GM21825 (cell line): ENCODE measurements at regions not wholly inside any gene's neighbourhood (a gene's known extent, or its start where the extent isn't known, plus 50 kb on each side); places are given as distances from the start of the nearest gene placed in this dataset.
"Not testable (repeated sequence)": the region's sequence is repeated elsewhere in the genome, so short reads cannot be mapped to it uniquely, and the experiment has no call there.

ENCODE experiments used
- ATAC-seq: cut with Tn5 transposase; IDR thresholded peaks from one replicate; pipeline ENCODE4 v1.9.1; 2021; ENCODE audit warnings: mild to moderate bottlenecking, moderate library complexity; ENCODE audit not compliant: unreplicated experiment

DNA sequence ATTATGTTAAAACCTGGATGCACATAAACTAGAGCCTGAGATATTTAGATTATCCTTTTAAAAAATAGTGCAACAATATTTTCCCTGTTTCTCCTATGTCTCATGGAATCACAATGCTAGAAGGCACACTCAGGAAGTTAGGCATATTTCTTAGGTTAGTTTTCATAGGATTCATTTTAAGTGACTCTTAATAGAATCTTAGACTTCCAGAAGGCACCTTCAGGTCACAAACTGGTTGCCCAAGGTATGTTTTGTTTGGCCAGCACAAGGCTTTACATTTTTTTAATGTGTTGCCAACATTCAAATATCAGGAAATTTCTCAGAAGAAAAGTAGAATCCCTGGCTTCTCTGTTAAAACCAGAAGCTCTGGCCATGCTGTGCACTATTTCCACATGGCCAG lies 129.3 kb downstream of the LNPK start:
- ATAC-seq: no peak

DNA sequence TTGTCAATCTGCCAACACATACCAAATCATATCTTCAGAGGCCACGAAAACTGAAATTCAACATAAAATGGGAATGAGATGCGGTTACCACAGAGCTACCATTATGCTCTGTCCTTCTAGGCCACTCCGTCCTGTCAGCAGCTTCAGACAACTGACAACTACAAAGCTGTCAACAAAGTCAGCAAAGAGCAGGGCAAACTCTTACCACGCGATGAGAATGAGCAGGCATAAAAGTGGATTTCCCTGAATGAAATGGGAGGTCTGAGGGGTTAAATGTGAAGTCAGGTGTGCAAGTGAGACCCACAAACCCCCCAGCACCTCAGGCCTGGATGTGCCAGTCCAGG lies 130.1 kb downstream of the LNPK start:
- ATAC-seq: no peak

DNA sequence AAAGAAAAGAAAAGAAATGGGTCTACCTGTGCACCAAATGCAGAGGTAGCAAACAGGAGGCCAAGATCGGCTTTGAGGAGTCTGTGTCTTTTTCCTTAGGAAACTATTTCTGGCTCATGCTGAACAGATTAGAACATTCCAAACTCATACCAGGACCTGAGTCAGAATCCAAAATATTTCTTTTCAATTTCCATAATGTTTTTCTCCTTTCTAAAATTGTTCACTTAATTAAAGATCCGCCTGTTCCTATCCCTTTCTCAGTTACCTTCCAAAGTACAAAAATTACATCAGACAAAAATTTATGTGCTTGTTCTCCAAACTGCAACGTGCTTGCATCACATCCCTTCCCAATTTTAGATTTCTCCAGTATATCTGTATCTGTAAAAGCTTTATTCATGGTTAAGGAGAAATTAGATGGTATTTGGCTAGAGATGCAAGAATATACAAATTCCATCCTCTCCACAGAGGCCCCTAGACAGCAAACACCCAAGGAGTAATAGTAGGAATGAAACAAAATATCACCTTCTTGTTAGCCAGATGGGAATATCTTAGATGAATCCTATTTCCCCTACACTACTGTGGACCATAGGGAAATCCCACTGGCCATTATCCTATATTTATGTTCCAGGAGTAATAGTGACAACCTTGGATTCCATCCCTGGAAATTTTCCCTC lies 130.6 kb downstream of the LNPK start:
- ATAC-seq: no peak

DNA sequence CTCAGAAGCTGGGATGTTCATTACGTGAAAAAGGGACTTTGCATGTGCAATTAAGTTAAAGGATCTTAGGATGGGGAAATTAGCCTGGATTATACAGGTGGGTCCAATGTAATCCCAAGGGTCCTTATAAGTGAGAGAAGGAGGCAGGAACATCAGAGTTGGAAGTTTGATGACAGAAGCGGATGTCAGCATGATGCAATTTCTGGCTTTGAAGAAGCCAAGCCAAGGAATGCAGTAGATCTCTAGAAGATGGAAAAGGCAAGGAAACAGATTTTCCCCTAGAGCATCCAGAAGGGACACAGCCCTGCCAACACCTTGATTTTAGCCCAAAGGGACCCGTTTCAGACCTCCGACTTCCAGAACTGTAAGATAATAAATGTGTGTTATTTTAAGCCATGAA lies 136.4 kb downstream of the LNPK start:
- ATAC-seq: no peak

DNA sequence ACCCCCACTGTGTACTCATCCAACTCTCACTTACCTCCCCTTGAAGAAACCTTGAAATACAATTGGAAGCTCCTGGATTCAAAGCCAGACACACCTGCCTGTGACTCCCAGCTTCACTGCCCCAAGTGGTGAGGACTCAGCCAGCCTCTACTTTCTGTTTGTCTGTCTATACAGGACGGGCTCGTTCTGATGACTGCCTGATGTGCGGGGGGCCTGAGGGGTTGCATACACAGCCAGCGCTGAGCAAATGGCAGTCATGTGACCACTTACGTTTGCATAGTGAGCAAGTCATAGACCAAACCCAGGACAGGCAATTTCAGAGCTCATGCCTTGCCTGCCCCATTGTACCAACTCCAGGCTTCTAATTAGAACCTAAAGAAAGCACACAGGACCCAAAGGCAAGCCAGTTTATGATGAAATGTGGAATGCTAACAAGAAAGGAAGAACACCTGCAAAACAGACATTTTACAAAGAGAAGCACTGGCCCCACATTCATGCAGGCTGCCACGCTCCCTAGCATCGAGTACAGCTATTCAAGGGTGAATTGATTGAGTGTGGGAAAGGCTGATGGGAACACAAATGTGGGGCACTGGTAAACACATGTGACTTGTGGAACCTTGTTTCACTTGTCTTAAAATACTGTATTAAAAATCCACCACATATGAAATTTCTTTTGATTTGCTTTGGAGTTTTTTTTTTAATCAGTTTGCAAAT lies 137.8 kb downstream of the LNPK start:
- ATAC-seq: no peak

DNA sequence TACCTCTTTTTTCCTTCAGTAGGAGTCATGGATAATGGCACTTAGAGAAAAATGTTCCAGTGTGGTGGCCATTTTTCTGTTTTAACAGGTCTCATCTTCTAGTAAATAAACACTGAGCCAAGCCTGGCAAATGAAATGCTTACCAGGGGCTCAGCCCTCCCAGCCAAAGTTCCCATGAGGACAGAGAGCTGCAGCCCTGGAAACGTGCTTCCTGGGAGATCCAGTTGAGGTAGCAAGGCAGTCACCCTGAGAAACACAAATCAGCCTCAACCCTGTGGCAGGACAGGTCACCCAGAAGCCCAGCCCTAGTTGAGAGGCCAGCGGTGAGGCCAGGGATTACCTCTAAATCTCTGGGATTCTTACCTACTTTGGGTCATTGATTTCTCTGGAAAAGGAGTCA lies 140.1 kb downstream of the LNPK start:
- no peak for ATAC-seq

DNA sequence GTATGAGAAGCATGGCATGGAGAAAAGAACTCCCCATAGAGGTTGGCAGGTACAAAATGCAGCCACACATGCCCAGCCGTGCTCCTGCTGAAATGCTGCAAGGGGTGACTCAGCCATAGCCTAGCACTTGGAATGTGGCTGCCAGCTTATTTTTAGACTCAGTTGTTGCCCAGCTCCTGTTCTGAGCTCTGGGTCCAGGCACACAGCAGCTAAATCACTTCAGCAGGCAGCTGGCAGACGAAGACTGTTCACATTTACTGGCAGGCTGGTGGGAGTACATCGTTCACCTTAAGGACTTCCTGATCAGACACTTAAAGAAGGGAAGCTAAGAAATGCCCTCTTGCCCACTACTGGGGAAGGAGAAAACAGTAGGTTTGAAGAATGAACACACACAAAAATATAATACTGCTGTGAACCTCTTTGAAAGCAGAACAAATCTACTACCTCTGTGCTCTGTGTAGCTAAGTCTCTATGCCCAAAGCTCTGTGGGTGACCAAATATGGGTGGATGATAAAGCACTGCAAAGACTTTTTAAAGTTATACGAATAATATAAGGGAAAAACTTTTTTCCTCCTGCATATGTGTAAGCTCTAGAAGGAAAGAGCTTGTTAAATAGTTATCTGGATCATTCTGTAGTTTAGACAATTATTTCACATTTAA lies 146.1 kb downstream of the LNPK start:
- ATAC-seq: no peak

DNA sequence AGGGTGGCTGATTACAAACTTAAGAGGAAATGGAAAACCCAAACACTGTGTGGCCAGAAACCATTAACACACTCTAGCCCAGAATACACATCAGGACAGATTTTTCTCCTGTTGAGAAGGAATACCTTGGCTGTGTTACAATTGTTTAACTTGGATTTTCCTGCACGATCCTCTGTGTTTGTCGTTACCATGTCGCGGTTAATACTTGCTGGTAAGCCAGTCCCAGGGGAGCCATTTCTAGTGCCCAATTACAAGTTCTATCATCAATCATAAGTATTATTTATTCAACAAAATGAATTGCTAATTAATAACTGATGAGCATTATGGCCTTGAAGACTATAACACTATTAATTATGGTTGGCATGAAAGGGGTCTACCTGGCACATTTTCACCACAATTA lies 146.8 kb downstream of the LNPK start:
- no peak for ATAC-seq

DNA sequence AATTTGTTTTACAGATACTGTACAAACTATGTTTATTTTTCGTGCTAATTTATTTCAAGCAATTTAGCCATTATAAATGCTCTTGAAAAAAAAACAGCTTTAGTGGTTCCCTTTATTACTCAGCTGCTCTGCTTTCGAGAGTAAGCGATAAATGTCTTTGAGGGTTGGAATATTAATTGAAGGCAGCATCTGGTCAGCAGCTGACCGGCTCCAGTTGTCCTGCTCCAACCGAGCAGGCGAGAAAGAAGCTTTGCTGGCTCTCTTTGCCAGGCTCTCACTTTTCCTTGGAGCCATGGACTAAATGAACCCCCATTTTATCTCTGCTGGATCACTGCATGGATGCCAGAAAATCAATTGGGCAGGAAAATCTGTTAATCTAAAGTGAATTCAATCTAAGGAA lies 147.4 kb downstream of the LNPK start:
- ATAC-seq: no peak

DNA sequence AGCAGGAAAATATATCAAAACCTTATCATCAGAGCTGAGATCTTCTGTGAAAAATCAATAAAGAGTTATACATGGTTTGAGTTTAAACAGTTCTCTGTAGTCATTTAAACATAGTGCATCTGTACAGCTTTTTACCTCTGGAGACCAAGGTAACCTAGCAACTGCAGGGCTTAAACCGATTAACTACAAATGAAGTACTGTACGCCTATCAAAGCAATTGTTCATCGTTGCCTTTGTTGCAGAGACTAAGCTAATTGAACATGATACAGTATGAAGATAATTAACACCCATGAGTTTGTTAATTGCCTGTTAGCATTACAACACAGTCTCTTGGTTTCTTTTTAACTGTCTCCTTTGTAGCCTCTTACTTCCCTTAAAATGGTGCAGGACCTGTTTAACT lies 147.9 kb downstream of the LNPK start:
- ATAC-seq: no peak

DNA sequence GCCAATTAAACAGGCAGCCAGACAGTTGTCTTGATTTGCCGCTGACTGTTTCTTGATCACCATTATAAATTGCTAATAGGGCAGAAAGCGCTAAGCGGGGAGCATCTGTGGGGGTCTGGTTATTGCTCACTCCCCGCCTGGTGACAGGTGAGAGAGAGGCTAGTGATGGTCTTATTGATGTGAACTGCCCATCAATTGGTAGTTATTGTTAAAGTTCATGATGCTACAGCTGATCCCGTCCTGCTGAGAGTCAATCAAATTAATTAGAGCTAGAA lies 148.5 kb downstream of the LNPK start:
- ATAC-seq: no peak

DNA sequence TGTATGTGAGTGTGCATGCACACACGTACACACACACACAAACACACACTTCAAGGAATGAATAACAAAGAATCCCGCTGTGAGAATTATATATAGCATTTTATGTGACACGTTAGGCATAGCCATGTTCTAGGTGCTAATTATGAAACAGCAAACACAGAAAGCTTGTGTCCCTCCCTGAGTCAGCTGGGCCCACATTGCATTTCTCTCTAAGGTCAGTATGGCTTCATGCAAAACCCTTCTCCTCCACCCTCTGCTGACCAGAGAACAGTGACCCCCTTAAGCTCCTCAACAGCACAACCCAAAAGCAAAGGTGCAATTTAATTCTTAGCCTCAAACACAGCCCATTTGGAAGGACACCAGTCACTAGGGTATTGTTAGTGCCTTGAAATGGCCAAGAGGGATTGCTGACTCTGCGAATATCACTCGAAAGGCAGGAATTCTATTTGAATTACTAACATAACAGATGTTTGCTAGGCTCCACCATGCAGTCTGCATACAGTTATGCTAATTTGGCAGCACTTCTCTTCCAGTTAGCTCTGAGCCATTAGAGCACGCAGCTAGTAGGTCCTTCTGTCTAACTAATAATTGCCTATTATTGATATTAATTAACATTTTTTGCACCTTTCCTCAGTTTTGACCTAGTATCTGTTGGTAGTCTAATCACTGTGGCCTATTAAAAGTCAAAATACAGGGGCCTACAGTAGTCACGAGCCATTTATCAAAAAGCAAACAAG lies 149.0 kb downstream of the LNPK start:
- no peak for ATAC-seq

DNA sequence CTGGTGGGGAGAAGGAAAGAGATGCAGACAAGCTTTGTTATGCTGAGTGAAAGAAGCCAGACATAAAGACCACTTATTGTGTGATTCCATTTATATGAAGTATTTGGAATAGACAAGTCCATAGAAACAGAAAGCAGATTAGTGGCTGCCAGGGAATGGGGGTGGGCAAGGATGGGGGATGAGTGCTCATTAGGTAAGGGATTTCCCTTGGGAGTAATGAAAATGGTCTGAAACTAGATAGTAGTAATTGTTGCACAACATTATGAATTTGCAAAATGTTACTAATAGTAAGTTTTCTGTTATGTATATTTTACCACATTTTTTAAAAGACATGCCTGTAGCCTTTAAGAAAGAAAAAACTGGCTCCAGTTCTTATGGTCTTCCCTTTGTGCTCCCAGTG lies 154.9 kb downstream of the LNPK start:
- no peak for ATAC-seq

DNA sequence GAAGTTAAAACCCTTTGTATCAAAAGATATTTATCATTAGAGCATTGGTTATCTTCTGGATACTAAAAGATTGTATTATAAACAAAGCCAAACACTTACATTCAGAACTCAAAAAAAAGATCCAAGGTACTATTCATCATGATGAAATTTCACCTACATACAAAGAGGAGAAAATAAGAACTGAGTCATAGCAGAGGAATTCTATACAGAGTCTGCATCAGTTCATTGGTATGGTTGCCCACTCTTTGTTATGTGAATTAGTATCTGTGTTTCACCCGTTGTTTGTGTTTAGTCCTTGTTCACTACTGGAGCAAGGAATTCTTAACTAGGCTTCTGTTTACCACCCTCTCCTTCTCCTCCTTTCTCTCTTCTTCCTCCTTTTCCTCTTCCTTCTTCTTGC lies 157.9 kb downstream of the LNPK start:
- ATAC-seq: no peak

DNA sequence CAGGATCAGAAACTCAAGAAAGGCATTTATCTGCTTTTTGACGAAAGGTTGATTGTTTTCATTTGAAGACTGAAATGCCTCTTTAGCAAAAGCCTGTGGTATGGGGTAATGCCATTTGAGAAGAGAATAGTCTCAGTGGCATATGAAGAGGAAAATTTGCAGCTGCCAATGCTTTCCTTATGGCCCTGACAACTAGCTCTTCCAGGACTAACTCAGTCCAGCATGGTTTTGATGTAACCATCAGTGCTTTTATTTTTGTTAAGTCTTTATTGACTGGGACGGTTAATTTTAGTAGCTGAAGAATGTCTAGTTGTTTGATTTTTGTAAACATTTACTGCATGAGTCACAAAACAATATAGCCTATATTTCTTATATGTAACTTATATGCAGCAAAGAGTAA lies 158.4 kb downstream of the LNPK start:
- no peak for ATAC-seq

DNA sequence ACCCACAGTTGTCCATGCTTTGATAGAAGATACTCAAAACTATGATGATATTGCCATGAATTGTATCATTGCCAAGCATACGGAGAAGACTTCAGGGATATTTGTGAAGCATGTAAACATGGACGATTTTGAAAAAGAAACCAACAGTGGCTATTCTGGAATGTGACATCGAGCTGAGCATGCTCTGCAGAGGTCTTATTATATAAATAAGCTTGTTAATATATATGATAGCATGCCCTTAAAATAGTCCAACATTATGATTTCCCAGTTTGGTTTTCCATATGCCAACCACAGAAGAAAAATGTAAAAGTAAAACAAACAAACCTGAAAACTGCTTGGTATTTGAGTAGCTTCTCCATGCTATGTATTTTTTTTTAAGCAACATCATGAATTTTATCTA lies 159.1 kb downstream of the LNPK start:
- no peak for ATAC-seq

DNA sequence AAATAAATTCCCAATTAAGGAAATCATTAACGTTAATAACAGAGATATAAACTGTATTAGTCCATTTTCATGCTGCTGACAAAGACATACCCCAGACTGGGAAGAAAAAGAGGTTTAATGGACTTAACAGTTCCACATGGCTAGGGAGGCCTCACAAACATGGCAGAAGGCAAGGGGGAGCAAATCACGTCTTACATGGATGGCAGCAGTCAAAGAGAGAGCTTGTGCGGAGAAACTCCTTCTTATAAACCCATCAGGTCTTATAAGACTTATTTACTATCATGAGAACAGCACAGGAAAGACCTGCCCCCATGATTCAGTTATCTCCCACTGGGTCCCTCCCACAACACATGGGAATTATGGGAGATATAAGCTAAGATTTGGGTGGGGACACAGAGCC lies 161.3 kb downstream of the LNPK start:
- ATAC-seq: not testable (repeated sequence)

DNA sequence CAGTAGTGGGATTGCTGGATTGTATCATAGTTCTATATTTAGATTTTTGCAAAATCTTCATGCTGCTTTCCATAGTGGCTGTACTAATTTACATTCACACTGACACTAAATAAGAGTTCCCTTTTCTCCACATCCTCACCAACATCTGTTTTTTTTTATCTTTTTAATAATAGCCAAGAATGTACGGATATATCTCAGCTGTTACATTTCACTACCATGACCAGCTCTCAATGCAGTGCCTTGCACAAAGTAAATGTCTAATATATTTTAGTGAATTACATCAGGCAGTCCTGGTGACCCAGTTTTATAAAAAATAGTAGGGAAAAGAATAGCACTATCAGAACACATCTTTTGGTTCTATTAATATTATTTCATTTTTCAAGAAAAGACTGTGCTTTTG lies 161.8 kb downstream of the LNPK start:
- ATAC-seq: no peak

DNA sequence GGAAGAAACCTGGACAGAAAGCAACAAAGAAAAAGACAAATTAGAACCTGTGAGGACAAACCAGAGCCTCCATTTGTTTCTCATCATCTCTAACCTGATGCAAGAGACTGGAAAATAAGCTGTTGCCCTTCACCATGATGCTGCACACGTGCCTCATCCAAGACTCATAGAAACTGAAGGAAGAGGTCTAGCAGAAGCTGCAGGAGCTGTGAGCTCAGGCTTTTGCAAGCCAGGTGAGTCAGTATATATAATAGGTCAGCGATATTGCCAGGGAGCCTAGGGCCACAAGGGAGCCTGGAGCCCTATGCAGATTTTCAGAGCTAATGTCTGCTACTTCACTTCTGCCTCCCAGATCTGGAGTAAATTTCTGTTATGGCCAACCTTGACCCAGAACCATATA lies 163.1 kb downstream of the LNPK start:
- no peak for ATAC-seq

DNA sequence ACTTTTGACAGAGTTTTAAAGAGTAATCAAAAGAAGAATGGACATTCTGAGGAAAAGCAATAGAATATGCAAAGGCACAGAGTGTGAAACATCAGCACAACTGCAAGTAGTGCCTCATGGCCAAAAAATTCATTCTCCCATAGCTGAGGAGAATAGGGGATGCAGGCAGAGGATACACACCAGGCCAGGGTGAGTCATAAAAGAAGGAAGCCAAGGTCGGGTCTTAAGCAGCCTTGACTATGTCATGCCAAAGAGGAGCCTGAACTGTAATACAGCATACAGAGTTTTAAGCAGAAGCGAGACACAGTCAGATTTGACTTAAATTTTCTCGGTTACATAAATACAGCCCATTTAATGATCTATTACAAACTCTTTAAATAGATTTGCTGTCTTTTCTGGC lies 165.0 kb downstream of the LNPK start:
- ATAC-seq: no peak

DNA sequence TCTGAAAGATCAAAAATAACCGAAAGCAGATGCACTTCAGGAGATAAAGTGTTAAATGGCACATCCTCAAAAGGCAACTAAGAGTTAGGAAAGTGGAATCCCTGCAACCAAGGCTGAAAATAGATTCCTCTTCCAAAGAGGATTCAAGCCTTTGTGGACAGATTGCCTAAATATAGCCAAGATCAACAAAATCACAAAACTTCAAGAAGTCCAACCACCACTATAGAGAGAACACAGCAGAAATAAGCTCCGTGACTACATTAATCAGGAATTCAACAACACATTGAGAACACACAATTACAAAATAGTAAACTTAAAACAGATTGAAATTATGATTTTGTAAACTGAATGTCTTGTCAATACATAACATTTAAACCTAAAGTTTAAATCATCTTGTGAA lies 165.7 kb downstream of the LNPK start:
- no peak for ATAC-seq

DNA sequence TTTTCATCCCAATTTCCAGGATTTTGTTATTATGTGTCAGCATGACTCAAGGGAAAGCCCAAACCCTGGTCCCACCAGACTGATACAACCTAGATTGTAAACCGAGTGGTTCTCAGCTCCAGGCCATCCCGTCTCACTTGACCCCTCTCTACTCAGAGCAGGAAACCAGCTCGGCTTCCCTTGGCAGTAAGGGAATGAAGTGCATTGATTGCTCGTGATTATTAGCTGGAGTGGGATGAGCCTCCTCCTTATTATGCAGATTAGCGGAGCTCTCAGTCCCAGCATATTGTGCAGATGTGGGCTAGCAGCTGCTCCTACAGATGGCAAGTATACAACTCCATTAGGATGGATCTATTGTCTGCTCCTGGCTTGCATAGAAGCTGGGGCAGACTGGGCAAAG lies 167.6 kb downstream of the LNPK start:
- no peak for ATAC-seq
